ENCODE measurements at regions not wholly inside any gene's neighbourhood (a gene's known extent, or its start where the extent isn't known, plus 50 kb on each side); places are given as distances from the start of the nearest gene placed in this dataset.

GRCh38 chr6:156552849-156553248 is 224.3 kb upstream of the ARID1B start:
- TF ChIP-seq, protein P1, sequence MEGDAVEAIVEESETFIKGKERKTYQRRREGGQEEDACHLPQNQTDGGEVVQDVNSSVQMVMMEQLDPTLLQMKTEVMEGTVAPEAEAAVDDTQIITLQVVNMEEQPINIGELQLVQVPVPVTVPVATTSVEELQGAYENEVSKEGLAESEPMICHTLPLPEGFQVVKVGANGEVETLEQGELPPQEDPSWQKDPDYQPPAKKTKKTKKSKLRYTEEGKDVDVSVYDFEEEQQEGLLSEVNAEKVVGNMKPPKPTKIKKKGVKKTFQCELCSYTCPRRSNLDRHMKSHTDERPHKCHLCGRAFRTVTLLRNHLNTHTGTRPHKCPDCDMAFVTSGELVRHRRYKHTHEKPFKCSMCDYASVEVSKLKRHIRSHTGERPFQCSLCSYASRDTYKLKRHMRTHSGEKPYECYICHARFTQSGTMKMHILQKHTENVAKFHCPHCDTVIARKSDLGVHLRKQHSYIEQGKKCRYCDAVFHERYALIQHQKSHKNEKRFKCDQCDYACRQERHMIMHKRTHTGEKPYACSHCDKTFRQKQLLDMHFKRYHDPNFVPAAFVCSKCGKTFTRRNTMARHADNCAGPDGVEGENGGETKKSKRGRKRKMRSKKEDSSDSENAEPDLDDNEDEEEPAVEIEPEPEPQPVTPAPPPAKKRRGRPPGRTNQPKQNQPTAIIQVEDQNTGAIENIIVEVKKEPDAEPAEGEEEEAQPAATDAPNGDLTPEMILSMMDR (IDR thresholded peaks at IDR 0.05; ENCODE audit: unreplicated experiment), result no peak
- intact Hi-C loops (cut with micrococcal nuclease; ENCODE audit: unreplicated experiment), result loop anchor here (10.0 kb wide), 1 partner anchor 112 kb away; no protein-coding TSS in a partner anchor
- H3K36me3 Mint-ChIP-seq (ENCODE audit: insufficient read depth, unreplicated experiment), result no peaks in the 10 kb centered on the region
- no peaks in the 10 kb centered on the region for H3K27me3 Mint-ChIP-seq (ENCODE audit: unreplicated experiment)
- no peak overlapping the region for H3K27ac Mint-ChIP-seq (ENCODE audit: unreplicated experiment)
- no peaks in the 10 kb centered on the region for H3K4me1 Mint-ChIP-seq (ENCODE audit: low read depth, unreplicated experiment)
- no peak overlapping the region for H3K4me3 Mint-ChIP-seq (ENCODE audit: low read depth, unreplicated experiment)
- no TSS peak for BruUV-seq (replicated peaks)
- CTCF ChIA-PET, result no interaction called here
- DNase-seq, result no peak
- no peaks in the 10 kb centered on the region for H3K9me3 Mint-ChIP-seq (ENCODE audit: low read depth, unreplicated experiment)

DNA sequence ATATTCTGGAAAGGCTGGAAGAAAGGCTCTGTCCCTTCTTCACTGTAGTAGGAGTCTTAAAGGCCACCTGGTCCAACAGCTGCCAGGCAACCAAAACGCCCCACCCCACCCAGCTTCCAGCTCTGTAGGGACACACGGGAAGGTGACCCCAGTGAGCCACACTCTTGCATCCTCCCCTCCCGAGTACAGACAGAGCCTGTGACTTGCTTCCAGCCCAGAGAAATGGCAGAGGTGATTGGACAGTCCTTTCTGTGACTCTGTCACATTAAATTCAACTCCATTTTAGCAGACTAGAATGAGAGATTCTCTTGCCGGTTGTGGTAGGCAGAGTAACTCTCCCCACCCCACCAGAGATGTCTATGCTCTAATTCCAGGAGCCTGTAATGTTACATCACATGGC is 226.2 kb upstream of the ARID1B start:
- H3K27me3 Mint-ChIP-seq (ENCODE audit: unreplicated experiment), result no peaks in the 10 kb centered on the region
- H3K36me3 Mint-ChIP-seq (ENCODE audit: insufficient read depth, unreplicated experiment), result no peaks in the 10 kb centered on the region
- no TSS peak for BruUV-seq (replicated peaks)
- CTCF ChIA-PET, result no interaction called here
- TF ChIP-seq, protein P1 (IDR thresholded peaks at IDR 0.05; ENCODE audit: unreplicated experiment), result no peak
- no peak overlapping the region for H3K27ac Mint-ChIP-seq (ENCODE audit: unreplicated experiment)
- no peak for DNase-seq
- H3K4me1 Mint-ChIP-seq (ENCODE audit: low read depth, unreplicated experiment), result no peaks in the 10 kb centered on the region
- intact Hi-C loops (cut with micrococcal nuclease; ENCODE audit: unreplicated experiment), result loop anchor here (10.0 kb wide), 1 partner anchor 114 kb away; no protein-coding TSS in a partner anchor
- no peak overlapping the region for H3K4me3 Mint-ChIP-seq (ENCODE audit: low read depth, unreplicated experiment)
- no peaks in the 10 kb centered on the region for H3K9me3 Mint-ChIP-seq (ENCODE audit: low read depth, unreplicated experiment)

GRCh38 chr6:156545931-156546330 is 231.2 kb upstream of the ARID1B start:
- H3K4me1 Mint-ChIP-seq (ENCODE audit: low read depth, unreplicated experiment), result no peaks in the 10 kb centered on the region
- H3K27me3 Mint-ChIP-seq (ENCODE audit: unreplicated experiment), result peaks cover 14% of the 10 kb centered on the region
- no peaks in the 10 kb centered on the region for H3K9me3 Mint-ChIP-seq (ENCODE audit: low read depth, unreplicated experiment)
- no TSS peak for BruUV-seq (replicated peaks)
- no peak overlapping the region for H3K4me3 Mint-ChIP-seq (ENCODE audit: low read depth, unreplicated experiment)
- no peak overlapping the region for H3K27ac Mint-ChIP-seq (ENCODE audit: unreplicated experiment)
- intact Hi-C loops (cut with micrococcal nuclease; ENCODE audit: unreplicated experiment), result no loop called here
- no peaks in the 10 kb centered on the region for H3K36me3 Mint-ChIP-seq (ENCODE audit: insufficient read depth, unreplicated experiment)
- CTCF ChIA-PET, result no interaction called here
- TF ChIP-seq, protein P1 (IDR thresholded peaks at IDR 0.05; ENCODE audit: unreplicated experiment), result no peak
- DNase-seq, result no peak

DNA sequence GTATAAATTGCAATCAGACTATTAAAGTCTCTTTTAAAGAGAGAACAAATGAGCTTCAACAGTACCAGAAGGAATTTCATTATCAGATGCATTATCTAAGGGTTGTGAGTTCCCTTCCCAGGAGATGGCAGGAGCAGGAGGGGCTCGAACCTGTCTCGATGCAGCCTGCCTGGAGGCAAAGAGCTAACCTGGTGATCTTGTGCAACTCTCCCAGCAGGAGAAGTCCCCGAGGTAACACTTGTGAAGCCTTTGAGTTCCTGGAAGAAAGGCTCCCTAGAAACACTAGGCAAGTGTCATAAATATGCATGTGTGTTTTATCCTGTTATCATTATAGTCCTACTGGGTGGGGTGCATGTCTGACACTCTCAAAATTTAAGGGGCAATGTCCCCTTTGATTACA is 232.2 kb upstream of the ARID1B start:
- CTCF ChIA-PET, result no interaction called here
- intact Hi-C loops (cut with micrococcal nuclease; ENCODE audit: unreplicated experiment), result no loop called here
- no peak for DNase-seq
- H3K4me1 Mint-ChIP-seq (ENCODE audit: low read depth, unreplicated experiment), result no peaks in the 10 kb centered on the region
- no TSS peak for BruUV-seq (replicated peaks)
- no peak overlapping the region for H3K4me3 Mint-ChIP-seq (ENCODE audit: low read depth, unreplicated experiment)
- TF ChIP-seq, protein P1 (IDR thresholded peaks at IDR 0.05; ENCODE audit: unreplicated experiment), result no peak
- no peaks in the 10 kb centered on the region for H3K36me3 Mint-ChIP-seq (ENCODE audit: insufficient read depth, unreplicated experiment)
- H3K27ac Mint-ChIP-seq (ENCODE audit: unreplicated experiment), result no peak overlapping the region
- no peaks in the 10 kb centered on the region for H3K9me3 Mint-ChIP-seq (ENCODE audit: low read depth, unreplicated experiment)
- peaks cover 14% of the 10 kb centered on the region for H3K27me3 Mint-ChIP-seq (ENCODE audit: unreplicated experiment)
